ENCODE measurements at regions not wholly inside any gene's neighbourhood (a gene's known extent, or its start where the extent isn't known, plus 50 kb on each side); places are given as distances from the start of the nearest gene placed in this dataset.

- DNase-seq (ENCODE audit: low spot score), result no peak
These were observed 515.3 kb downstream of the DSC3 start for GRCh38 chr18:30527226-30527625.

- DNase-seq (ENCODE audit: low spot score), result no peak
These were observed 520.1 kb downstream of the DSC3 start for GRCh38 chr18:30522288-30522929.

GRCh38 chr18:30514059-30514458 lies 528.5 kb downstream of the DSC3 start:
- DNase-seq (ENCODE audit: low spot score), result no peak

GRCh38 chr18:30512872-30513271 lies 529.7 kb downstream of the DSC3 start:
- DNase-seq (ENCODE audit: low spot score), result no peak

GRCh38 chr18:30510882-30511281 lies 531.7 kb downstream of the DSC3 start:
- no peak for DNase-seq (ENCODE audit: low spot score)

GRCh38 chr18:30501594-30501993 lies 540.9 kb downstream of the DSC3 start:
- no peak for DNase-seq (ENCODE audit: low spot score)

GRCh38 chr18:30500240-30500945 lies 542.1 kb downstream of the DSC3 start:
- DNase-seq (ENCODE audit: low spot score), result no peak

- DNase-seq (ENCODE audit: low spot score), result no peak
These were observed 542.8 kb downstream of the DSC3 start for GRCh38 chr18:30499721-30500120.

- DNase-seq (ENCODE audit: low spot score), result no peak
These were observed 549.9 kb downstream of the DSC3 start for GRCh38 chr18:30492552-30493129.

GRCh38 chr18:30491815-30492551 lies 550.6 kb downstream of the DSC3 start:
- DNase-seq (ENCODE audit: low spot score), result no peak

GRCh38 chr18:30489890-30490643 lies 552.5 kb downstream of the DSC3 start:
- no peak for DNase-seq (ENCODE audit: low spot score)

- DNase-seq (ENCODE audit: low spot score), result no peak
These were observed 554.6 kb downstream of the DSC3 start for GRCh38 chr18:30487962-30488361.

GRCh38 chr18:30486856-30487255 lies 555.7 kb downstream of the DSC3 start:
- no peak for DNase-seq (ENCODE audit: low spot score)

GRCh38 chr18:30485078-30485477 lies 557.5 kb downstream of the DSC3 start:
- DNase-seq (ENCODE audit: low spot score), result no peak

- DNase-seq (ENCODE audit: low spot score), result no peak
These were observed 560.7 kb downstream of the DSC3 start for GRCh38 chr18:30481871-30482270.

- no peak for DNase-seq (ENCODE audit: low spot score)
These were observed 573.5 kb downstream of the DSC3 start for GRCh38 chr18:30469091-30469490.

GRCh38 chr18:30465096-30465495 lies 577.4 kb downstream of the DSC3 start:
- no peak for DNase-seq (ENCODE audit: low spot score)

- no peak for DNase-seq (ENCODE audit: low spot score)
These were observed 585.4 kb downstream of the DSC3 start for GRCh38 chr18:30457156-30457555.

- no peak for DNase-seq (ENCODE audit: low spot score)
These were observed 586.8 kb downstream of the DSC3 start for GRCh38 chr18:30455741-30456140.

GRCh38 chr18:30454920-30455319 lies 587.6 kb downstream of the DSC3 start:
- DNase-seq (ENCODE audit: low spot score), result no peak

- no peak for DNase-seq (ENCODE audit: low spot score)
These were observed 590.6 kb downstream of the DSC3 start for GRCh38 chr18:30451981-30452380.

GRCh38 chr18:30450927-30451326 lies 591.6 kb downstream of the DSC3 start:
- DNase-seq (ENCODE audit: low spot score), result no peak
